KMS-11 (cell line): ENCODE measurements at regions not wholly inside any gene's neighbourhood (a gene's known extent, or its start where the extent isn't known, plus 50 kb on each side); places are given as distances from the start of the nearest gene placed in this dataset.

ENCODE experiments used
- H2AFZ ChIP-seq: fragments of 200-600 bp; sonication (generic); 2 replicates; pipeline ENCODE4 v1.6.1; 2016; ENCODE audit warnings: antibody characterized with exemption, mixed run types, low read depth
- H3K27ac ChIP-seq: fragments of 200-600 bp; sonication (generic); 2 replicates; pipeline ENCODE4 v1.6.1; 2016; ENCODE audit warnings: mild to moderate bottlenecking, mixed run types
- H3K27me3 ChIP-seq: fragments of 200-600 bp; sonication (generic); 2 replicates; pipeline ENCODE4 v1.6.1; 2017; ENCODE audit warnings: mild to moderate bottlenecking, low read depth, mixed run types, moderate library complexity; ENCODE audit not compliant: insufficient read depth
- H3K36me3 ChIP-seq: fragments of 200-600 bp; sonication (generic); 2 replicates; pipeline ENCODE4 v1.6.1; 2017; ENCODE audit warnings: mild to moderate bottlenecking, mixed run types; ENCODE audit not compliant: insufficient read depth
- H3K4me1 ChIP-seq: fragments of 200-600 bp; sonication (generic); 2 replicates; pipeline ENCODE4 v1.6.1; 2016; ENCODE audit warnings: mild to moderate bottlenecking, low read depth, mixed run types; ENCODE audit not compliant: poor library complexity, severe bottlenecking
- H3K4me2 ChIP-seq: fragments of 200-600 bp; sonication (generic); 2 replicates; pipeline ENCODE4 v1.7.0; 2016; ENCODE audit warnings: mild to moderate bottlenecking, mixed run types
- H3K4me3 ChIP-seq: fragments of 200-600 bp; sonication (generic); IDR thresholded peaks from 2 replicates; pipeline ENCODE4 v1.6.1; 2017; ENCODE audit warnings: low read depth, low read length, mixed read lengths; ENCODE audit not compliant: insufficient read depth
- H3K79me2 ChIP-seq: fragments of 200-600 bp; sonication (generic); 2 replicates; pipeline ENCODE4 v1.6.1; 2016; ENCODE audit warnings: low read depth, mixed run types; ENCODE audit not compliant: insufficient read depth
- H3K9ac ChIP-seq: fragments of 200-600 bp; sonication (generic); 2 replicates; pipeline ENCODE4 v1.6.1; 2016; ENCODE audit warnings: mild to moderate bottlenecking, mixed run types
- H4K20me1 ChIP-seq: fragments of 200-600 bp; sonication (generic); 2 replicates; pipeline ENCODE4 v1.6.1; 2016; ENCODE audit warnings: mild to moderate bottlenecking, mixed run types; ENCODE audit not compliant: insufficient read depth
- TF ChIP-seq, protein P1 (sequence below): fragments of 200-600 bp; sonication (generic); conservative IDR thresholded peaks from 2 replicates; pipeline ENCODE4 v1.6.1; 2017; ENCODE audit warnings: low read depth, mild to moderate bottlenecking, antibody characterized with exemption, low read length, moderate library complexity, mixed read lengths

DNA sequence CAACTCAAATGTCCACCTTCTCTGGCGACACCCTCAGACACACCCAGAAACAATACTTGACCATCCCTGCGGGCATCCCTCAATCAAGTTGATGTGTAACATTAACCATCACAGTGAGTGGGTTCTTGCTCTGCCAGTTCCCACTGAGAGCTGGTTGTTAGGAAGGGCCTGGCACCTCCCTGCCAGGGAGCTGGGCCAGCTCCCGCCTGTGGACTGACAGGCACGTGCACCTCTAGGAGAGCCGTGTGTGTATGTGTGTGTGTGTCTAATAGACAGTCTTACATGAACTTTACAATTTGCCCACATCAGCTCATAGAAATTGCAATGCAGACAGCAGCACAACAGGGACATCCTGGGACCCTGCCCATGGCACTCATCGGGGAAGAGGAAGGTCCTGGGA, 298.7 kb downstream of the SHANK2 start:
- no peak overlapping the region for H3K4me3 ChIP-seq
- no peaks in the 10 kb centered on the region for H3K4me1 ChIP-seq
- no peak overlapping the region for H3K27ac ChIP-seq
- H3K9ac ChIP-seq = no peak overlapping the region
- no peaks in the 10 kb centered on the region for H3K27me3 ChIP-seq
- H3K79me2 ChIP-seq = no peaks in the 10 kb centered on the region
- TF ChIP-seq, protein P1, sequence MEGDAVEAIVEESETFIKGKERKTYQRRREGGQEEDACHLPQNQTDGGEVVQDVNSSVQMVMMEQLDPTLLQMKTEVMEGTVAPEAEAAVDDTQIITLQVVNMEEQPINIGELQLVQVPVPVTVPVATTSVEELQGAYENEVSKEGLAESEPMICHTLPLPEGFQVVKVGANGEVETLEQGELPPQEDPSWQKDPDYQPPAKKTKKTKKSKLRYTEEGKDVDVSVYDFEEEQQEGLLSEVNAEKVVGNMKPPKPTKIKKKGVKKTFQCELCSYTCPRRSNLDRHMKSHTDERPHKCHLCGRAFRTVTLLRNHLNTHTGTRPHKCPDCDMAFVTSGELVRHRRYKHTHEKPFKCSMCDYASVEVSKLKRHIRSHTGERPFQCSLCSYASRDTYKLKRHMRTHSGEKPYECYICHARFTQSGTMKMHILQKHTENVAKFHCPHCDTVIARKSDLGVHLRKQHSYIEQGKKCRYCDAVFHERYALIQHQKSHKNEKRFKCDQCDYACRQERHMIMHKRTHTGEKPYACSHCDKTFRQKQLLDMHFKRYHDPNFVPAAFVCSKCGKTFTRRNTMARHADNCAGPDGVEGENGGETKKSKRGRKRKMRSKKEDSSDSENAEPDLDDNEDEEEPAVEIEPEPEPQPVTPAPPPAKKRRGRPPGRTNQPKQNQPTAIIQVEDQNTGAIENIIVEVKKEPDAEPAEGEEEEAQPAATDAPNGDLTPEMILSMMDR = no peak
- H3K4me2 ChIP-seq = no peak overlapping the region
- no peak overlapping the region for H2AFZ ChIP-seq
- H3K36me3 ChIP-seq = no peaks in the 10 kb centered on the region
- H4K20me1 ChIP-seq = no peaks in the 10 kb centered on the region

DNA sequence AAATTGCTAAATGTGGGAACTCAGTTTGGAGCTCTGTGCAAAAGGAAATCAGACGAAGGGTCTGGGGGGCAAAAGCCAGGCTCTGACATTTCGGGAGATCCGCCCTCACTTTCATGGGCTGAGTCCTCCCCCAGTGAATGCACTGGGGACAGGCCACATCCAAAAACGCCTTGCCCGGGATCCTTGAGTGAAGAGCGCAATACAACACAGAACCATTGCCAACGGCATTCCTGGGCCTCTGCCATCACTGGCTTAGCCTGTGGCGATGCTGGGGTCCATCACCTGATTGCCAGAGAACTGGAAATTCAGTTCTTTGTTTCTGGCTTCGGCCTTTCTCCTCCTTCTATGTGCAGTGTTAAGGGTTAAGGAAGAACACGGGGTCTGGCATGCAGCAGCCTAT, 297.9 kb downstream of the SHANK2 start:
- no peak overlapping the region for H2AFZ ChIP-seq
- TF ChIP-seq, protein P1 = no peak
- no peak overlapping the region for H3K4me3 ChIP-seq
- H3K9ac ChIP-seq = no peak overlapping the region
- H3K4me1 ChIP-seq = no peaks in the 10 kb centered on the region
- H4K20me1 ChIP-seq = no peaks in the 10 kb centered on the region
- H3K36me3 ChIP-seq = no peaks in the 10 kb centered on the region
- H3K79me2 ChIP-seq = no peaks in the 10 kb centered on the region
- no peak overlapping the region for H3K27ac ChIP-seq
- H3K27me3 ChIP-seq = no peaks in the 10 kb centered on the region
- no peak overlapping the region for H3K4me2 ChIP-seq
